ENCODE measurements at regions not wholly inside any gene's neighbourhood (a gene's known extent, or its start where the extent isn't known, plus 50 kb on each side); places are given as distances from the start of the nearest gene placed in this dataset.

DNA sequence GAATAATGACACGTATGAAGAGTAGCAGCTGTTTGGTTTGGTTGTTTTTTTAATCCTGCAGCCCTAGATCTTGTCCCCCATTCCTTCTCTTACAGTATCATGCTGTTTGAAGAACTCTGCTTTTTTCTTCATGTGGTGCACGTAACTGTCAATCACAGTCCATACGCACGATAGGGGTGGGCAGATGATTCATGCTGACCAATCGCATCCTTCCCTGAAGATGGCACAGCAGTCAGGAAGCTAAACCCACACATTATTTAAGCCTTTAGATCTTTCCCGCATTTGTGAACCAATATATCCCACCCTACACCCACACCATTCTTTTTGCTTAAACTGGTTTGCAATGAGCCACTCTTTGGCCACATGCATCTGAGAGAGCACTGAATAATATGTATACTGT lies 158.9 kb upstream of the PLEKHA5 start:
- Mint-ChIP-seq H3K4me3 (peak overlapping the region in 1 of 8 donors; percentile 44), H3K36me3 (no peaks in the 10 kb centered on the region), H3K27ac (peak overlapping the region in 1 of 6 donors; percentile 45), H3K27me3 (no peaks in the 10 kb centered on the region), H3K9me3 (peaks cover 0 to 7% (median 0%) of the 10 kb centered on the region in 7 donors), H3K4me1 (no peaks in the 10 kb centered on the region)
- ATAC-seq (ENCODE audit: low read depth in 2 of 2), result no peak
- DNase-seq, result no peak

DNA sequence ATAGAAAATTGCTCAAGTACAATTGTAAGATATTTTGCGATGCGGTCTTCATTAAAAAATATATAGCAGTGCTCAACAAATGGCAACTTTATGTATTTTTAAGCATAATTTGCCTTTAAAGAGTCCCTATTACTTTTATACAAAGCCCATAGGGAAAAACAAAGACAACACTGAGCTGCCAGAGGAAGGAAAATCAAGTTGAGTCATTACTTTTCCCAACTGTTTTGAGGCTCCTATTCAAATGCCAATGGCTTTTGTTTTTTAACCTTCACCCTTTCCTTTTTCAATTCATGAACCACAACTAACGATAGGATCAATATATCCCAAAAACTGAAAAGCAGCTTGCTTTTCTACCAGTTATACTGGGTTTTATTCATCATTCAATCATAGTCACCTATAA lies 157.6 kb upstream of the PLEKHA5 start:
- H3K27ac Mint-ChIP-seq, result no peak overlapping the region
- no peak for DNase-seq
- H3K36me3 Mint-ChIP-seq, result no peaks in the 10 kb centered on the region
- H3K27me3 Mint-ChIP-seq, result no peaks in the 10 kb centered on the region
- H3K4me3 Mint-ChIP-seq, result no peak overlapping the region
- ATAC-seq (ENCODE audit: low read depth in 2 of 2), result no peak
- no peaks in the 10 kb centered on the region for H3K4me1 Mint-ChIP-seq
- peaks cover 0 to 11% (median 5%) of the 10 kb centered on the region in 7 donors for H3K9me3 Mint-ChIP-seq

DNA sequence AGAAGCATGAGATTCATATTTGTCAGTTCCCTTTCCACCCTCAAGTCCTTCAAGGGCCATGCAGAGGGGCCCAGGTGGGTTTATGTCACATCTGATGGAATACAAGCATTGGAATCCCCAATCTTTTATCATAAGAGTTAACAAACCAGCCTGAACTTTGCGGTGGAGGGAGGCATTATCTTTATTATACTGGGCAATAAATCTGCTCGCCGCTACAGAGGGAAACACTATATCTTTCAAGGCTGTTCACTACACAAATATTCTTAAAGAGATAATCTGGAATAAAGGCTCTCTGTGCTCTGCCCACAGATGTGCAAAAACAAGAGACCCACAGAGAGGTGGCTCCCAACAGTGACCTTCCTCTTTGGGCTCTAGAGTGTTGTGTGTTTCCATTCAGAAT lies 153.6 kb upstream of the PLEKHA5 start:
- Mint-ChIP-seq H3K4me1 (no peaks in the 10 kb centered on the region), H3K36me3 (peaks cover 0 to 4% of the 10 kb centered on the region in 2 donors), H3K9me3 (peaks cover 2 to 21% (median 7%) of the 10 kb centered on the region in 7 donors), H3K27ac (no peak overlapping the region), H3K4me3 (no peak overlapping the region), H3K27me3 (no peaks in the 10 kb centered on the region)
- ATAC-seq (ENCODE audit: low read depth in 2 of 2), result no peak
- no peak for DNase-seq

DNA sequence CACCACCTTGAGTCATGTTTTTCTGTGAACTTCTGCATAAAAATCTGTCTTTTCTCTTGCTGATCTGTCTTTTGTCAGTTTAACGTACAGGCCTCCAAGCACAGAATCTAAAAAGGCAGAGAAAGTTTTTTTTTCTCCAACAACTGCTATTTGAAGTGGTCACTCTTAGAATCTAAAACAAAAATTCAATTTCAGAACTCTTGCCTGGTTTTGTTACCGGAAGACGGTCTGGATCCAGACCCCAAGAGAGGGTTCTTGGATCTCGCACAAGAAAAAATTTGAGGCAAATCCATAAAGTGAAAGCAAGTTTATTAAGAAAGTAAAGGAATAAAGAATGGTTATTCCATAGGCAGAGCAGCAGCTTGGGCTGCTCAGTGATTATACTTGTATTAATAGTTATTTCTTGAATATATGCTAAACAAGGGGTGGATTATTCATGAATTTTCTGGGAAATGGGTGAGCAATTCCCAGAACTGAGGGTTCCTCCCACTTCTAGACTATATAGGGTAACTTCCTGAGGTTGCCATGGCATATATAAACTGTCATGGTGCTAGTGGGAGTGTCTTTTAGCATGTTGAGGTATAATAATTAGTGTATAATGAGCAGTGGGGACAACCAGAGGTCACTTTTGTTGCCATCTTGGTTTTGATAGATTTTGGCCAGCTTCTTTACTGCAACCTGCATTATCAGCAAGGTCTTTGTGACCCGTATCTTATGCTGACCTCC lies 150.0 kb upstream of the PLEKHA5 start:
- Mint-ChIP-seq H3K4me3 (no peak overlapping the region), H3K36me3 (peaks cover 0 to 4% of the 10 kb centered on the region in 2 donors), H3K9me3 (peaks cover 0 to 21% (median 9%) of the 10 kb centered on the region in 7 donors), H3K27me3 (no peaks in the 10 kb centered on the region), H3K4me1 (no peaks in the 10 kb centered on the region), H3K27ac (no peak overlapping the region)
- DNase-seq (no peak), ATAC-seq (ENCODE audit: low read depth in 2 of 2) (no peak)

DNA sequence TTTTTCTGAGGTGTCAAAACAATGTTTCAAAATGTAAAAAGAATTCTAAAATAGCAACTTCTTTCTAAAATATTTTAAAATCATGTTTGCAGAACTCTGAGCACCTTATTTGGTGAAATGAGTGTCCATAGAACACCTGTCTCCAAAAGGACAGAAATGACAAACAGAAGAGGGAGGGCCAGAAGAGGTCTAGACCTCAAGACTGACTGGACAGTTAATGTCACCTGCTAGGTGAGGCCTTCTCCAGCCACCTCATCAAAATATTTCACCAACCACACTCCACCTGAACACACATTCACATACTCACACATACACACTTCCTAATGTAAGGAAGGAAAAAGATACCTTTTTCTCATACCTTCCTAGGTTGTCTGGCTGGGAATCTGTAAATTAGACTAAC lies 147.8 kb upstream of the PLEKHA5 start:
- no peaks in the 10 kb centered on the region for H3K27me3 Mint-ChIP-seq

DNA sequence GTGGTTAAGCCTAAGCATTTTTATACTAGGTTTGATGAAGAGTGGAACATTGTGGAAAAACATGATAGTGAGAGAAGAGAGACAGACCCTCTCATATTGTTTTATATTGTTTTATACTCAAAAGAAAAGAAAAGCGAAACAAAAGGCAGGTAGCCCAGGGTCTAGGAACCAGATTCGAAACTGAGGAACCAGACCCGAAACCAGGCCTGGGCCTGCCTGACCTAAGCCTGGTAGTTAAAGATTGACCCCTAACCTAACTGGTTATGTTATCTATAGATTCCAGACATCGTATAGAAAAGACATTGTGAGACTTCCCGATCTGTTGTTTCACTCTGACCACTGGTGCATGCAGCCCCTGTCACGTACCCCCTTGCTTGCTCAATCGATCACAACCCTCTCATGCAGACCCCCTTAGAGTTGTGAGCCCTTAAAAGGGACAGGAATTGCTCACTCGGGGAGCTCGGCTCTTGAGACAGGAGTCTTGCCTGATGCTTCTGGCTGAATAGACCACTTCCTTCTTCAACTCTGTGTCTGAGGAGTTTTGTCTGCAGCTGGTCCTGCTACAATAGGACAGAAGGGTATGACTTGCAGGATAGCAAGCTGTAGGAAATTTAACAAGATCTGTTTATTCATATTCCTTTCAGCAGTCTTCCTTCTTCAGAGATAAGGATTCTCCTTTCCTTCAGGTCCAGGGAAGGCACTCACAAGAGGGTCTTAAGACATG lies 147.1 kb upstream of the PLEKHA5 start:
- H3K4me1 Mint-ChIP-seq, result no peaks in the 10 kb centered on the region
- no peaks in the 10 kb centered on the region for H3K27me3 Mint-ChIP-seq
- H3K9me3 Mint-ChIP-seq, result peaks cover 0 to 18% (median 8%) of the 10 kb centered on the region in 7 donors
- peaks cover 0 to 4% of the 10 kb centered on the region in 2 donors for H3K36me3 Mint-ChIP-seq
- no peak overlapping the region for H3K27ac Mint-ChIP-seq
- ATAC-seq (ENCODE audit: low read depth in 2 of 2) (no peak), DNase-seq (no peak)
- no peak overlapping the region for H3K4me3 Mint-ChIP-seq

More for the DNA sequence above, 147.8 kb upstream of the PLEKHA5 start:
- Mint-ChIP-seq H3K4me1 (no peaks in the 10 kb centered on the region), H3K27ac (no peak overlapping the region), H3K9me3 (peaks cover 0 to 18% (median 10%) of the 10 kb centered on the region in 7 donors), H3K4me3 (no peak overlapping the region), H3K36me3 (peaks cover 0 to 4% of the 10 kb centered on the region in 2 donors)
- DNase-seq (no peak), ATAC-seq (ENCODE audit: low read depth in 2 of 2) (no peak)

DNA sequence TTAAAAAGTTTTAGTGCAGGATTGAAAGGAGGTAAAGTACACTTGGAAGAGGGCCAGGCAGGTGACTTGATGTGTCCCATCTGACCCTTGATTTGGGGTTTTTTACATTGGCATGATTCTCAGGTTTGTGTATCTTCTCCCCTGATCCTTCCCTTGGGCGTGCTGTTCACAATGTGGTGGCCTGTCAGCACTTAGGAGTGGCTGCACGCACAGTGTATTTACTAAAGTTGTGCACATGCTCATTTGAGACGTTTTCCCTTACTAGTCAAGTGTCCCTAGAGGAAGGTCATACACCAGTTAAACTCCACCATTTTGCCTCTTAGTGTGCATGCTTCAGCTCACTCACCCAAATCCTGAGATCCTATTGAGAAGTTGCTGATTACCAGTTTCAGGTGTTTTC lies 145.7 kb upstream of the PLEKHA5 start:
- Mint-ChIP-seq H3K27me3 (no peaks in the 10 kb centered on the region), H3K4me1 (no peaks in the 10 kb centered on the region), H3K27ac (no peak overlapping the region), H3K36me3 (no peaks in the 10 kb centered on the region), H3K9me3 (peaks cover 0 to 12% (median 3%) of the 10 kb centered on the region in 7 donors), H3K4me3 (no peak overlapping the region)
- ATAC-seq (ENCODE audit: low read depth in 2 of 2), result no peak
- no peak for DNase-seq

DNA sequence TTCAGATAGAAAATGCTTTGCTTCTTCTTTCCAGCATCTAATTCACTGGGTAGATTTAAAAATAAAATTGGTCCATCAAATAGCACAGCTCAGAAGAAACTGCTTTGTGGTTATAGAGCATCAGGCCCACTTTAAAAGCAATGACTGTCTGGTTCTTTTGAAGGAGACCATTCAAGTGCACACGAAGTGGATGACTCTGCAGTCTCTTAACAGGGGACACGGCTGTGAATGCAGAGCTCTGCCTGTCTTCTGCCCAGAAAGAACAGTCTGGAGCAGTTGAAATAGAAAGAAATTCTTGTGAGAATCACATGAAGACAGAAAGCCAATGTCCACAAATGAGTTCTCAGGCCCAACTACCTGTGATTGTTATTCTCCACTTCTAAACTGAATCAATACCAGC lies 138.7 kb upstream of the PLEKHA5 start:
- ATAC-seq (ENCODE audit: low read depth in 2 of 2), result no peak
- H3K27ac Mint-ChIP-seq, result no peak overlapping the region

DNA sequence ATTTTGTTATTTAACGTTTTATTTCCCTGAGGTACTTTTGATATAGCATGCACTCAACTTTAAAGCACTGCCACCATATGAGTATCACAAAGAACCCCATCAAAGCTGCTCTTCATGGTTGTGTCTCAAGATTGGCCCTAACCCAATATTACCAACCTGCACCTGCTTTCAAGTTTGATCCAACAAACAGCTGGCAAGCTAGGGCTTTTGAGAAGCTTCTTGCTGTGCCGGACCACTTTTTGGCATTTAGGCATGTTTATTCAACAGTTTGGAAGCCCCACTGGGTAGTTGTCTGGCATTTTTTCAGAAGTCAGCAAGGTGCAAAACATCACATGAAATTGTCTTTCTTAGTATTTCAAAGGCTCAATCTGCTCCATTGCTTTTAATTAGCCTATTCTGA lies 137.2 kb upstream of the PLEKHA5 start:
- Mint-ChIP-seq H3K9me3 (peaks cover 0 to 9% (median 4%) of the 10 kb centered on the region in 7 donors), H3K27me3 (no peaks in the 10 kb centered on the region)

More for the DNA sequence above, 138.7 kb upstream of the PLEKHA5 start:
- no peak for DNase-seq
- H3K4me1 Mint-ChIP-seq, result no peaks in the 10 kb centered on the region
- no peak overlapping the region for H3K4me3 Mint-ChIP-seq
- H3K36me3 Mint-ChIP-seq, result no peaks in the 10 kb centered on the region
- no peaks in the 10 kb centered on the region for H3K27me3 Mint-ChIP-seq
- H3K9me3 Mint-ChIP-seq, result peaks cover 0 to 4% (median 0%) of the 10 kb centered on the region in 7 donors

DNA sequence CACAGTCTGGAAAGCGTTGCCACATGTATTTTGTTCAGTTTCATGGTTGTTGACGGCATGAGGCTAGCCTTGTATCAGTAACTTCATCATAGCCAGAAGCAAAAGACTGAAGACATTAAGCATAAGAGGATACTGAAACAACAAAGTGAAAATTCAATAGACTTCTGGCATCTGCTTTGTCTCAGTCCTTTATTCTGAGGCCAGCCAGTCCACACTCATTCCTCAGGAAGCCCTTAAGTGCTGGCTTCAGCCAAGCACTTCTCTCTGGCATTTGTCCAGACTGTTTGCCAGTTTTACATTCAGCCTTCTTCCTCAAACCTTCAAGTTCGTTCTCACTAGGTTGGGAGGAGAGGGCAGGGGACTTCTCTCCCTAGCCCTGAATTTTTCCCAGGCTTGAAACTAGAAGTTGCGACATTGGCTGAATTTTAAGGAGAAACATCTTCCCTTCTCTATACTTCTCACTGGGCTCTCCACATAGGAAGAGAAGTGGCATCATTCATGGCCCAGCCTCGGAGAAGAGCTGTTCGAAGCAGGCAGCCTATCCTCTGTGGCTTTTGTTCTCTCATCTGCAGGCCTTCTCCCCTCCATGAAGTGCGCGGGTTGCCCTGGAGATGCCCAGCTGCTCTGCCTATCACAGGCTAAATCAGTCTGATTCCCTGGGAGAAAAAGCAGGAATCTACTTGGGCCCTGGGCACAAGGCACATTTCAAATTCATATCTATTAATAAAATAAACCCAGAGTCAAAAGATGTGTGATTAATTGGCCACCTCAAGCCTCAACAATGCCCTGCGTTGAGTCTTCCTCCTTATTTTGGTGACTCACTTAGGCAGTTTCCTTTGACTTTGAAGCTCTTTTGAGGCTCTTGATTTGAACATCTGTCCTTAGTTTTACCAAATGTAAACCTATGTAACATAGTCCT lies 130.9 kb upstream of the PLEKHA5 start:
- peaks cover 0 to 6% of the 10 kb centered on the region in 2 donors for H3K36me3 Mint-ChIP-seq
- H3K27ac Mint-ChIP-seq, result peak overlapping the region in 1 of 6 donors; percentile 43
- DNase-seq (no peak), ATAC-seq (ENCODE audit: low read depth in 2 of 2) (no peak)
- H3K4me1 Mint-ChIP-seq, result no peaks in the 10 kb centered on the region
- H3K27me3 Mint-ChIP-seq, result no peaks in the 10 kb centered on the region
- H3K4me3 Mint-ChIP-seq, result peak overlapping the region in 1 of 8 donors; percentile 54
- peaks cover 2 to 11% (median 7%) of the 10 kb centered on the region in 7 donors for H3K9me3 Mint-ChIP-seq

More for the DNA sequence above, 137.2 kb upstream of the PLEKHA5 start:
- no peaks in the 10 kb centered on the region for H3K4me1 Mint-ChIP-seq
- no peak overlapping the region for H3K4me3 Mint-ChIP-seq
- DNase-seq (no peak), ATAC-seq (ENCODE audit: low read depth in 2 of 2) (no peak)
- no peak overlapping the region for H3K27ac Mint-ChIP-seq
- H3K36me3 Mint-ChIP-seq, result no peaks in the 10 kb centered on the region

DNA sequence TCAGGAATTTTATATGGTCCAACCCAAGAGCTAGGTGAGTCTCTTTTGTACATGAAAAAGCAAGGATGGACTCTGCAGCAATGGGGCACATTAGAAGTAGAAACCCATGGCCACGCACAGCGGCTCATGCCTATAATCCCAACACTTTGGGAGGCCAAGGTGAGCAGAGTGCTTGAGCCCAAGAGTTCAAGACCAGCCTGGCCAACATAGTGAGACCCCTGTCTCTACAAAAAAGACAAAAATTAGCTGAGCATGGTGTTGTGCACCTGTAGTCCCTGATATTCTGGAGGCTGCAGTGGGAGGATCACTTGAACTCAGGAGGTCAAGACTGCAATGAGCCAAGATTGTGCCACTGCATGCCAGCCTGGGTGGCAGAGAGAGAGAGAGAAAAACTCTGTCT lies 128.7 kb upstream of the PLEKHA5 start:
- no peak for DNase-seq
- no peak overlapping the region for H3K27ac Mint-ChIP-seq
- H3K36me3 Mint-ChIP-seq, result peaks cover 0 to 6% of the 10 kb centered on the region in 2 donors
- H3K4me3 Mint-ChIP-seq, result no peak overlapping the region
- no peaks in the 10 kb centered on the region for H3K4me1 Mint-ChIP-seq
- H3K9me3 Mint-ChIP-seq, result peaks cover 2 to 11% (median 4%) of the 10 kb centered on the region in 7 donors
- ATAC-seq (ENCODE audit: low read depth in 2 of 2), result no peak
- H3K27me3 Mint-ChIP-seq, result no peaks in the 10 kb centered on the region

DNA sequence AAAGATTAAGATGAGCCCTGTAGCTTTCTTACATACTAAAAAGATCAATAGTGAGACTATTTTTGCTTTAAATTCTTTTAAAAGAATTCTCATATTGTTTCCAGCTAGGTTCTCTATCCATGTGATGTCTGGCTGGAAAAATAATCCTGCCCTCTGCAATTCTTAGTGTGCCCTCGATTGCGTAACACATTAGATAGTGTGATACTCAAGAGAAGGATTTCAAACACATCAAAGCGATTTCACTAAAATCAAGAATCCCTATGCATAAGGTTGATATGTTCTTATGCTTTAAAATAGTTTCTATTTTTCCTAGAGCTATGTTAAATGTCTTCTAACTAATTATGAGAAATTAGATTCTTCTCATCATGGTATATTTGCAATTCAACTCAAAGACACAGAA lies 127.3 kb upstream of the PLEKHA5 start:
- ATAC-seq (ENCODE audit: low read depth in 2 of 2) (no peak), DNase-seq (no peak)
- no peaks in the 10 kb centered on the region for H3K4me1 Mint-ChIP-seq
- peaks cover 0 to 6% of the 10 kb centered on the region in 2 donors for H3K36me3 Mint-ChIP-seq
- H3K9me3 Mint-ChIP-seq, result peaks cover 0 to 7% (median 4%) of the 10 kb centered on the region in 7 donors
- H3K27ac Mint-ChIP-seq, result no peak overlapping the region
- no peaks in the 10 kb centered on the region for H3K27me3 Mint-ChIP-seq
- H3K4me3 Mint-ChIP-seq, result no peak overlapping the region

DNA sequence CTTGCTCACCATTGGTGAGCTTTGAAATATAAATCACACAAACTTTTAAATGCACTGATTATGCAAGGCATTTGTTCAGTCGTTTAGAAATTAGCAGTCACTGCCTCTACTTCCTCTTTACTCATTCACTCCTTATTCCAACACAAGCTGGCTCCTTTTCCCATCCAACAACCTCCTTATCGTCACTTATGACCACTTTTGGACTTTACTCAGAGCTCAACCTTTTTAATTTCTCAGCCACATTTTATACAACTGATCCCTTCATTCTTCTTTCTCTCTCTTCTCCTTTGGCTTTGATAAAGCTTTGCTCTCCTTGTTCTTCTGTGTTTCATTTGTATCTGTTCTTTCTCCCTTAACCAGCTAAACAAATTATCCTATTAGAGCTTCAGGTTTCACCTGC lies 126.4 kb upstream of the PLEKHA5 start:
- H3K27ac Mint-ChIP-seq, result no peak overlapping the region
- peaks cover 0 to 5% (median 1%) of the 10 kb centered on the region in 7 donors for H3K9me3 Mint-ChIP-seq
- no peaks in the 10 kb centered on the region for H3K4me1 Mint-ChIP-seq
- peaks cover 0 to 2% of the 10 kb centered on the region in 2 donors for H3K36me3 Mint-ChIP-seq
- no peaks in the 10 kb centered on the region for H3K27me3 Mint-ChIP-seq
- DNase-seq, result no peak
- H3K4me3 Mint-ChIP-seq, result no peak overlapping the region
- ATAC-seq (ENCODE audit: low read depth in 2 of 2), result no peak

All from naive B cell (primary cell).